Neural crest cell (in vitro differentiated cells): ENCODE measurements at regions not wholly inside any gene's neighbourhood (a gene's known extent, or its start where the extent isn't known, plus 50 kb on each side); places are given as distances from the start of the nearest gene placed in this dataset.

Experiments
- DNase-seq: peaks from one replicate; pipeline ENCODE4 v3.0.0; 2021; ENCODE audit warnings: low read depth, mixed read lengths, low spot score
- H3K27ac Mint-ChIP-seq: one replicate; pipeline ENCODE4 v1.8.0; 2021; ENCODE audit warnings: mild to moderate bottlenecking, mixed read lengths; ENCODE audit not compliant: unreplicated experiment
- H3K27me3 Mint-ChIP-seq: 2 replicates; pipeline ENCODE4 v1.8.0; 2021; ENCODE audit warnings: low read depth, mild to moderate bottlenecking, mixed read lengths
- H3K36me3 Mint-ChIP-seq: 2 replicates; pipeline ENCODE4 v1.8.0; 2021; ENCODE audit warnings: low read depth, mild to moderate bottlenecking, mixed read lengths
- H3K4me1 Mint-ChIP-seq: 2 replicates; pipeline ENCODE4 v1.8.0; 2021; ENCODE audit warnings: mixed read lengths
- H3K4me3 Mint-ChIP-seq: one replicate; pipeline ENCODE4 v1.8.0; 2021; ENCODE audit warnings: mild to moderate bottlenecking, mixed read lengths
- H3K9me3 Mint-ChIP-seq: 2 replicates; pipeline ENCODE4 v1.8.0; 2021; ENCODE audit warnings: mixed read lengths
- CTCF ChIP-seq: fragments of 200-600 bp; sonication (generic); conservative IDR thresholded peaks from 2 replicates; pipeline ENCODE4 v1.5.0; 2021; ENCODE audit warnings: antibody characterized with exemption, mild to moderate bottlenecking

- H3K4me1 Mint-ChIP-seq, result no peaks in the 10 kb centered on the region
- H3K4me3 Mint-ChIP-seq, result no peak overlapping the region
- H3K9me3 Mint-ChIP-seq, result peaks cover 3% of the 10 kb centered on the region
- DNase-seq, result no peak
- H3K36me3 Mint-ChIP-seq, result no peaks in the 10 kb centered on the region
- H3K27ac Mint-ChIP-seq, result no peak overlapping the region
- no peaks in the 10 kb centered on the region for H3K27me3 Mint-ChIP-seq
- no peak for TF ChIP-seq CTCF
These were observed 177.4 kb upstream of the PPP1R2C start for GRCh38 chrX:42955349-42955748.

GRCh38 chrX:42967681-42968300, 189.8 kb upstream of the PPP1R2C start:
- Mint-ChIP-seq H3K4me1 (no peaks in the 10 kb centered on the region), H3K4me3 (no peak overlapping the region), H3K27ac (no peak overlapping the region), H3K9me3 (peaks cover 2% of the 10 kb centered on the region), H3K36me3 (peaks cover 2% of the 10 kb centered on the region), H3K27me3 (no peaks in the 10 kb centered on the region)
- DNase-seq, result no peak
- TF ChIP-seq CTCF, result no peak

- Mint-ChIP-seq H3K9me3 (peaks cover 11% of the 10 kb centered on the region), H3K4me1 (no peaks in the 10 kb centered on the region), H3K27ac (no peak overlapping the region), H3K4me3 (no peak overlapping the region), H3K27me3 (no peaks in the 10 kb centered on the region), H3K36me3 (no peaks in the 10 kb centered on the region)
- TF ChIP-seq CTCF, result no peak
- DNase-seq, result no peak
These were observed 195.4 kb upstream of the PPP1R2C start for GRCh38 chrX:42973321-42973720.

- H3K27ac Mint-ChIP-seq, result no peak overlapping the region
- peaks cover 16% of the 10 kb centered on the region for H3K9me3 Mint-ChIP-seq
- H3K27me3 Mint-ChIP-seq, result no peaks in the 10 kb centered on the region
- TF ChIP-seq CTCF, result no peak
- no peak for DNase-seq
- no peaks in the 10 kb centered on the region for H3K36me3 Mint-ChIP-seq
- no peaks in the 10 kb centered on the region for H3K4me1 Mint-ChIP-seq
- H3K4me3 Mint-ChIP-seq, result no peak overlapping the region
These were observed 197.9 kb upstream of the PPP1R2C start for GRCh38 chrX:42975906-42976305.

GRCh38 chrX:42976746-42977366, 198.9 kb upstream of the PPP1R2C start:
- H3K36me3 Mint-ChIP-seq, result no peaks in the 10 kb centered on the region

More at GRCh38 chrX:42976746-42977366, 198.9 kb upstream of the PPP1R2C start:
- no peak for DNase-seq
- H3K27ac Mint-ChIP-seq, result no peak overlapping the region
- H3K27me3 Mint-ChIP-seq, result no peaks in the 10 kb centered on the region
- H3K9me3 Mint-ChIP-seq, result peaks cover 16% of the 10 kb centered on the region
- no peaks in the 10 kb centered on the region for H3K4me1 Mint-ChIP-seq
- no peak overlapping the region for H3K4me3 Mint-ChIP-seq
- no peak for TF ChIP-seq CTCF
